SK-N-SH treated with all-trans-retinoic acid at 6 μM for 48 hours (cell line): ENCODE measurements at regions not wholly inside any gene's neighbourhood (a gene's known extent, or its start where the extent isn't known, plus 50 kb on each side); places are given as distances from the start of the nearest gene placed in this dataset.

Experiments used
- ATAC-seq: fragments of 200-7000 bp; cut with Tn5 transposase; 3 replicates; pipeline ENCODE4 v1.9.1; 2020; ENCODE audit warnings: mild to moderate bottlenecking, moderate library complexity
- BACH2 ChIP-seq: fragments of 250-450 bp; sonication (Bioruptor Pico); IDR thresholded peaks from 2 replicates; pipeline ENCODE4 v1.9.0; 2021; ENCODE audit warnings: mild to moderate bottlenecking, borderline replicate concordance
- CSDC2 ChIP-seq: fragments of 250-450 bp; sonication (Bioruptor Pico); IDR thresholded peaks from 2 replicates; pipeline ENCODE4 v1.5.0; 2020; ENCODE audit warnings: mild to moderate bottlenecking, moderate library complexity
- ESRRG ChIP-seq: fragments of 250-450 bp; sonication (Bioruptor Pico); IDR thresholded peaks from 2 replicates; pipeline ENCODE4 v1.6.1; 2021; ENCODE audit warnings: mild to moderate bottlenecking
- GLIS3 ChIP-seq: fragments of 250-450 bp; sonication (Bioruptor Pico); IDR thresholded peaks from 2 replicates; pipeline ENCODE4 v1.5.0; 2020; ENCODE audit warnings: mild to moderate bottlenecking, moderate library complexity
- ISL1 ChIP-seq: fragments of 250-450 bp; sonication (Bioruptor Pico); IDR thresholded peaks from 2 replicates; pipeline ENCODE4 v2.1.2; 2022; ENCODE audit warnings: mild to moderate bottlenecking, moderate library complexity
- OSR1 ChIP-seq: fragments of 250-450 bp; sonication (Bioruptor Pico); IDR thresholded peaks from 2 replicates; pipeline ENCODE4 v1.8.0; 2022; ENCODE audit warnings: moderate library complexity, mild to moderate bottlenecking, inconsistent platforms
- PPARA ChIP-seq: fragments of 250-450 bp; sonication (Bioruptor Pico); IDR thresholded peaks from 2 replicates; pipeline ENCODE4 v1.5.0; 2020; ENCODE audit warnings: mild to moderate bottlenecking, borderline replicate concordance
- RARB ChIP-seq: fragments of 250-450 bp; sonication (Bioruptor Pico); IDR thresholded peaks from 2 replicates; pipeline ENCODE4 v1.8.0; 2021; ENCODE audit warnings: mild to moderate bottlenecking, moderate library complexity
- SNAI2 ChIP-seq: fragments of 250-450 bp; sonication (Bioruptor Pico); IDR thresholded peaks from 2 replicates; pipeline ENCODE4 v1.5.0; 2020; ENCODE audit warnings: mild to moderate bottlenecking, moderate library complexity
- TCF4 ChIP-seq: fragments of 250-450 bp; sonication (Bioruptor Pico); IDR thresholded peaks from 2 replicates; pipeline ENCODE4 v1.8.0; 2021; ENCODE audit warnings: mild to moderate bottlenecking, moderate library complexity, borderline replicate concordance
- TOX ChIP-seq: fragments of 250-450 bp; sonication (Bioruptor Pico); IDR thresholded peaks from 2 replicates; pipeline ENCODE4 v1.8.0; 2021; ENCODE audit warnings: mild to moderate bottlenecking, moderate library complexity, borderline replicate concordance
- ZC3H10 ChIP-seq: fragments of 250-450 bp; sonication (Bioruptor Pico); IDR thresholded peaks from 2 replicates; pipeline ENCODE4 v1.5.1; 2021; ENCODE audit warnings: mild to moderate bottlenecking, moderate library complexity
- ZFP3 ChIP-seq: fragments of 250-450 bp; sonication (Bioruptor Pico); IDR thresholded peaks from 2 replicates; pipeline ENCODE4 v1.5.0; 2020; ENCODE audit warnings: mild to moderate bottlenecking, moderate library complexity
- ZFP30 ChIP-seq: fragments of 450-650 bp; formaldehyde crosslinking; IDR thresholded peaks from 2 replicates; pipeline ENCODE4 v1.5.0; 2022; ENCODE audit warnings: mild to moderate bottlenecking, moderate library complexity
- ZNF565 ChIP-seq: fragments of 450-650 bp; formaldehyde crosslinking; conservative IDR thresholded peaks from 2 replicates; pipeline ENCODE4 v1.5.0; 2020; ENCODE audit warnings: low read depth, mild to moderate bottlenecking, moderate library complexity
- ZNF70 ChIP-seq: fragments of 450-650 bp; formaldehyde crosslinking; IDR thresholded peaks from 2 replicates; pipeline ENCODE4 v1.5.0; 2020; ENCODE audit warnings: mild to moderate bottlenecking, moderate library complexity
- ZNF8 ChIP-seq: fragments of 450-650 bp; formaldehyde crosslinking; IDR thresholded peaks from 2 replicates; pipeline ENCODE4 v1.5.0; 2020; ENCODE audit warnings: mild to moderate bottlenecking, moderate library complexity
- TF ChIP-seq, protein P1 (sequence below): fragments of 250-450 bp; sonication (Bioruptor Pico); IDR thresholded peaks from 2 replicates; pipeline ENCODE4 v1.5.0; 2020; ENCODE audit warnings: mild to moderate bottlenecking, moderate library complexity
- TF ChIP-seq, protein P2 (sequence below): fragments of 250-450 bp; sonication (Bioruptor Pico); IDR thresholded peaks from 2 replicates; pipeline ENCODE4 v1.5.1; 2020; ENCODE audit warnings: low read depth, mild to moderate bottlenecking, moderate library complexity
- TF ChIP-seq, protein P3 (sequence below): fragments of 250-450 bp; sonication (Bioruptor Pico); IDR thresholded peaks from 2 replicates; pipeline ENCODE4 v1.8.0; 2020; ENCODE audit warnings: mild to moderate bottlenecking, moderate library complexity, borderline replicate concordance
- TF ChIP-seq, protein P4 (sequence below): fragments of 250-450 bp; sonication (Bioruptor Pico); IDR thresholded peaks from 2 replicates; pipeline ENCODE4 v1.5.1; 2021; ENCODE audit warnings: mild to moderate bottlenecking, moderate library complexity
- TF ChIP-seq, protein P5 (sequence below): fragments of 250-450 bp; sonication (Bioruptor Pico); IDR thresholded peaks from 2 replicates; pipeline ENCODE4 v1.8.0; 2021; ENCODE audit warnings: low read depth, mild to moderate bottlenecking, moderate library complexity, borderline replicate concordance

DNA sequence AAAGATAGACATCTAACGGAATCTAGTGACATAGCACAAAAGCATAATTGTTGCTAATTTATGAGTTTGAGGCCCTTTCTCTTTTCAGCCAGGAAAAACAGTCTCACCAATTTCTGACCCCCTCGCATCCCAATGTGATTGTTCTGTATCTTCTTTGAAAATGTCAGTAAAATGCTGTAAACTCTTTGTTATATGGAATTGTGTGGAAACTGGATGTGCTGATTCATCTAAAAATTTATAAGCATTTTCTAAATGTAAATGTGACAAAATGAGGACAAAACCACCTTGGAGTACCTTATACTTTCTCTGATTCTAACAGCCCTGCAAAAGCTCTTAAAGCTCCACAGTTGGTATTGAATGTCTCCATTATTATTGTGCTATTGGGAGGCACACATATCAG lies 70.9 kb upstream of the MME start (continued):
- TF ChIP-seq, protein P1, sequence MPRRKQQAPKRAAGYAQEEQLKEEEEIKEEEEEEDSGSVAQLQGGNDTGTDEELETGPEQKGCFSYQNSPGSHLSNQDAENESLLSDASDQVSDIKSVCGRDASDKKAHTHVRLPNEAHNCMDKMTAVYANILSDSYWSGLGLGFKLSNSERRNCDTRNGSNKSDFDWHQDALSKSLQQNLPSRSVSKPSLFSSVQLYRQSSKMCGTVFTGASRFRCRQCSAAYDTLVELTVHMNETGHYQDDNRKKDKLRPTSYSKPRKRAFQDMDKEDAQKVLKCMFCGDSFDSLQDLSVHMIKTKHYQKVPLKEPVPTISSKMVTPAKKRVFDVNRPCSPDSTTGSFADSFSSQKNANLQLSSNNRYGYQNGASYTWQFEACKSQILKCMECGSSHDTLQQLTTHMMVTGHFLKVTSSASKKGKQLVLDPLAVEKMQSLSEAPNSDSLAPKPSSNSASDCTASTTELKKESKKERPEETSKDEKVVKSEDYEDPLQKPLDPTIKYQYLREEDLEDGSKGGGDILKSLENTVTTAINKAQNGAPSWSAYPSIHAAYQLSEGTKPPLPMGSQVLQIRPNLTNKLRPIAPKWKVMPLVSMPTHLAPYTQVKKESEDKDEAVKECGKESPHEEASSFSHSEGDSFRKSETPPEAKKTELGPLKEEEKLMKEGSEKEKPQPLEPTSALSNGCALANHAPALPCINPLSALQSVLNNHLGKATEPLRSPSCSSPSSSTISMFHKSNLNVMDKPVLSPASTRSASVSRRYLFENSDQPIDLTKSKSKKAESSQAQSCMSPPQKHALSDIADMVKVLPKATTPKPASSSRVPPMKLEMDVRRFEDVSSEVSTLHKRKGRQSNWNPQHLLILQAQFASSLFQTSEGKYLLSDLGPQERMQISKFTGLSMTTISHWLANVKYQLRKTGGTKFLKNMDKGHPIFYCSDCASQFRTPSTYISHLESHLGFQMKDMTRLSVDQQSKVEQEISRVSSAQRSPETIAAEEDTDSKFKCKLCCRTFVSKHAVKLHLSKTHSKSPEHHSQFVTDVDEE: no peak
- TF ChIP-seq, protein P2, sequence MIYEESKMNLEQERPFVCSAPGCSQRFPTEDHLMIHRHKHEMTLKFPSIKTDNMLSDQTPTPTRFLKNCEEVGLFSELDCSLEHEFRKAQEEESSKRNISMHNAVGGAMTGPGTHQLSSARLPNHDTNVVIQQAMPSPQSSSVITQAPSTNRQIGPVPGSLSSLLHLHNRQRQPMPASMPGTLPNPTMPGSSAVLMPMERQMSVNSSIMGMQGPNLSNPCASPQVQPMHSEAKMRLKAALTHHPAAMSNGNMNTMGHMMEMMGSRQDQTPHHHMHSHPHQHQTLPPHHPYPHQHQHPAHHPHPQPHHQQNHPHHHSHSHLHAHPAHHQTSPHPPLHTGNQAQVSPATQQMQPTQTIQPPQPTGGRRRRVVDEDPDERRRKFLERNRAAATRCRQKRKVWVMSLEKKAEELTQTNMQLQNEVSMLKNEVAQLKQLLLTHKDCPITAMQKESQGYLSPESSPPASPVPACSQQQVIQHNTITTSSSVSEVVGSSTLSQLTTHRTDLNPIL (CRISPR knock-in tag): no peak
- TF ChIP-seq ZNF8 (CRISPR knock-in tag) (no peak), CSDC2 (CRISPR knock-in tag) (no peak)

DNA sequence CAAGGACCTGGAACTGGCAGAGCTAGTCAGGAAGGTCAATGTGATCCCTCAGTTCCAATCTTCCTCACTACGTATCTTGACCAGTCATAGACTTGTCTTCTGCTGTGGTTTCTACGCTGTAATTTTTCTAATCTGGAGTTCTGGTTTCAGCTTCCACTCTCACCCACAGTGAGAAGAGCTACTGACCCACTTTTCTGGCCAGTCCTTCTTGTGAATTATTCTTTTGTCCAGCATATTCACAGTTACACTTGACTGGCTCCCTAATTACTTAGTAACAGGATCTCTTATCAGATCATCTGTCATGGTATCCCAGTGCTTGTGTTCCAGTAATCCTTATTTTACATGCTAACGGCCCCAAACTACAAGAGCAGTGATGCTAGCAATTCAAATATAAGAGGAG lies 72.4 kb upstream of the MME start:
- ATAC-seq: no peak
- TF ChIP-seq ZFP30 (no peak), TOX (CRISPR knock-in tag) (no peak), SNAI2 (CRISPR knock-in tag) (no peak), BACH2 (CRISPR knock-in tag) (no peak), GLIS3 (no peak), TCF4 (CRISPR knock-in tag) (no peak), ZC3H10 (CRISPR knock-in tag) (no peak), ESRRG (CRISPR knock-in tag) (no peak), ZNF565 (no peak), CSDC2 (CRISPR knock-in tag) (no peak), ZFP3 (CRISPR knock-in tag) (no peak), ZNF70 (CRISPR knock-in tag) (no peak)
- TF ChIP-seq, protein P1: no peak
- TF ChIP-seq, protein P3, sequence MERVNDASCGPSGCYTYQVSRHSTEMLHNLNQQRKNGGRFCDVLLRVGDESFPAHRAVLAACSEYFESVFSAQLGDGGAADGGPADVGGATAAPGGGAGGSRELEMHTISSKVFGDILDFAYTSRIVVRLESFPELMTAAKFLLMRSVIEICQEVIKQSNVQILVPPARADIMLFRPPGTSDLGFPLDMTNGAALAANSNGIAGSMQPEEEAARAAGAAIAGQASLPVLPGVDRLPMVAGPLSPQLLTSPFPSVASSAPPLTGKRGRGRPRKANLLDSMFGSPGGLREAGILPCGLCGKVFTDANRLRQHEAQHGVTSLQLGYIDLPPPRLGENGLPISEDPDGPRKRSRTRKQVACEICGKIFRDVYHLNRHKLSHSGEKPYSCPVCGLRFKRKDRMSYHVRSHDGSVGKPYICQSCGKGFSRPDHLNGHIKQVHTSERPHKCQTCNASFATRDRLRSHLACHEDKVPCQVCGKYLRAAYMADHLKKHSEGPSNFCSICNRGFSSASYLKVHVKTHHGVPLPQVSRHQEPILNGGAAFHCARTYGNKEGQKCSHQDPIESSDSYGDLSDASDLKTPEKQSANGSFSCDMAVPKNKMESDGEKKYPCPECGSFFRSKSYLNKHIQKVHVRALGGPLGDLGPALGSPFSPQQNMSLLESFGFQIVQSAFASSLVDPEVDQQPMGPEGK (CRISPR knock-in tag): no peak
- TF ChIP-seq, protein P4, sequence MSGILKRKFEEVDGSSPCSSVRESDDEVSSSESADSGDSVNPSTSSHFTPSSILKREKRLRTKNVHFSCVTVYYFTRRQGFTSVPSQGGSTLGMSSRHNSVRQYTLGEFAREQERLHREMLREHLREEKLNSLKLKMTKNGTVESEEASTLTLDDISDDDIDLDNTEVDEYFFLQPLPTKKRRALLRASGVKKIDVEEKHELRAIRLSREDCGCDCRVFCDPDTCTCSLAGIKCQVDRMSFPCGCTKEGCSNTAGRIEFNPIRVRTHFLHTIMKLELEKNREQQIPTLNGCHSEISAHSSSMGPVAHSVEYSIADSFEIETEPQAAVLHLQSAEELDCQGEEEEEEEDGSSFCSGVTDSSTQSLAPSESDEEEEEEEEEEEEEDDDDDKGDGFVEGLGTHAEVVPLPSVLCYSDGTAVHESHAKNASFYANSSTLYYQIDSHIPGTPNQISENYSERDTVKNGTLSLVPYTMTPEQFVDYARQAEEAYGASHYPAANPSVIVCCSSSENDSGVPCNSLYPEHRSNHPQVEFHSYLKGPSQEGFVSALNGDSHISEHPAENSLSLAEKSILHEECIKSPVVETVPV: no peak
- TF ChIP-seq, all 23 proteins: peak for 0

DNA sequence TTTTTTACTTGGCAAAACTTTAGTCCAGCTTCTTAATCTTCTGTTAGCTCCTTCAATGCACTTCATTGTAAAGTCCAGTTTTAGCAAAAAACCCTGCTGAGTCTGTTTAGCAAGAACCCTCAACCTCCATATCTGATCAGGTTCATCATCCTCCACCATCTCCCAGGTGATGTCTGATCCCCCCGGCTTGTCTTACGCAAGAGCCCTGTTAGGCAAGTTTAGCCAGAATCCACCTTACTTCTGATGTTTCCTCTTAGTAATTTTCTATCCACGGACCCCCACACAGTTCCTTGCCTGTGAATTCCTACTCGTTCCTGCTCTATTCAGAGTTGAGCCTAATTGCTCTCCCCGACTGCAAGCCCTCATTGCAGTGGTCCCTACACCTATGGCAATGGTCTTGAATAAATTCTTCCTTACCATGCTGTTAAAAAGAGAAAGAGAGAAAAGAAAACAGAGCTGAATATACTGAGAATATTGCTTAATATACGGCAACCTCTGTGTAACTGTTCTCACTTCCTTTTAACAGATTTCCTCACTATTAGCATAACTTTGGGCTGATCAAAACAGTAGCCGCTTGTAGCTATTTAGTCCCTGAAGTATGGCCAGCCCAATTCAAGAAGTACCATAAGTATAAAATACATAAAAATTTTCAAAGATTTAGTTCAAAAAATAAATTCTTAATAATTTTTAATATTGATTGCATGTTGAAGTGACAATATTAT lies 78.7 kb upstream of the MME start:
- no peak for ATAC-seq
- TF ChIP-seq ZFP30 (no peak), ZNF70 (CRISPR knock-in tag) (no peak), ISL1 (CRISPR knock-in tag) (no peak), TOX (CRISPR knock-in tag) (no peak), PPARA (CRISPR knock-in tag) (no peak), ZNF565 (no peak), ZC3H10 (CRISPR knock-in tag) (no peak), ZNF8 (CRISPR knock-in tag) (no peak), CSDC2 (CRISPR knock-in tag) (no peak), TCF4 (CRISPR knock-in tag) (no peak), OSR1 (no peak), SNAI2 (CRISPR knock-in tag) (no peak), RARB (CRISPR knock-in tag) (no peak)
- TF ChIP-seq, protein P2 (CRISPR knock-in tag): no peak
- TF ChIP-seq, protein P4: no peak
- TF ChIP-seq, protein P5, sequence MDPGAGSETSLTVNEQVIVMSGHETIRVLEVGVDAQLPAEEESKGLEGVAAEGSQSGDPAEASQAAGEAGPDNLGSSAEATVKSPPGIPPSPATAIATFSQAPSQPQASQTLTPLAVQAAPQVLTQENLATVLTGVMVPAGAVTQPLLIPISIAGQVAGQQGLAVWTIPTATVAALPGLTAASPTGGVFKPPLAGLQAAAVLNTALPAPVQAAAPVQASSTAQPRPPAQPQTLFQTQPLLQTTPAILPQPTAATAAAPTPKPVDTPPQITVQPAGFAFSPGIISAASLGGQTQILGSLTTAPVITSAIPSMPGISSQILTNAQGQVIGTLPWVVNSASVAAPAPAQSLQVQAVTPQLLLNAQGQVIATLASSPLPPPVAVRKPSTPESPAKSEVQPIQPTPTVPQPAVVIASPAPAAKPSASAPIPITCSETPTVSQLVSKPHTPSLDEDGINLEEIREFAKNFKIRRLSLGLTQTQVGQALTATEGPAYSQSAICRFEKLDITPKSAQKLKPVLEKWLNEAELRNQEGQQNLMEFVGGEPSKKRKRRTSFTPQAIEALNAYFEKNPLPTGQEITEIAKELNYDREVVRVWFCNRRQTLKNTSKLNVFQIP (CRISPR knock-in tag): no peak
